UCSD-AML1 (cell line): ENCODE measurements at regions not wholly inside any gene's neighbourhood (a gene's known extent, or its start where the extent isn't known, plus 50 kb on each side); places are given as distances from the start of the nearest gene placed in this dataset.
"Not testable (repeated sequence)": the region's sequence is repeated elsewhere in the genome, so short reads cannot be mapped to it uniquely, and the experiment has no call there.

Experiments used
- DNase-seq: peaks from one replicate; lab custom pipeline; 2025; ENCODE audit not compliant: unreplicated experiment; lab: John Stamatoyannopoulos, UW

DNA sequence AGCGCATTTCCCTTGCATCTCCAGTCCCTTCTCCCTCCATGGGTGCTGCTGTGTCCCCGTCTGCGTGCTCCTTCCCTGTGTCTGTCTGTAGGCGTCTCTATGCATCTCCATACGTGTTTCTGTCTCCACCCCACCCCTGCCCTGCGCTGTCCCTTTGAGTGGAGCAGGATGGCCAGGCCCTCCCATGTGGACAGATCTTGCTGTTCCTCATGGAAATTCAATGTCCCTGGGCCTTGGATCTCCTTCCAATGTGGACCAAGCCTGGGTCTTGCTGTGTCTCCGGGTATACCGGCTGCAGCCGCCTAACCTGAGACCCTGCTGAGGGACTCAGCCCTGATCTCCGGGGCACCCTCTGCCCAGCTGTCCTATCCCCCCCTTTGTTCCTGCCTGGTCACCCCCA lies 172.7 kb downstream of the BMP7 start:
- DNase-seq, result no peak

DNA sequence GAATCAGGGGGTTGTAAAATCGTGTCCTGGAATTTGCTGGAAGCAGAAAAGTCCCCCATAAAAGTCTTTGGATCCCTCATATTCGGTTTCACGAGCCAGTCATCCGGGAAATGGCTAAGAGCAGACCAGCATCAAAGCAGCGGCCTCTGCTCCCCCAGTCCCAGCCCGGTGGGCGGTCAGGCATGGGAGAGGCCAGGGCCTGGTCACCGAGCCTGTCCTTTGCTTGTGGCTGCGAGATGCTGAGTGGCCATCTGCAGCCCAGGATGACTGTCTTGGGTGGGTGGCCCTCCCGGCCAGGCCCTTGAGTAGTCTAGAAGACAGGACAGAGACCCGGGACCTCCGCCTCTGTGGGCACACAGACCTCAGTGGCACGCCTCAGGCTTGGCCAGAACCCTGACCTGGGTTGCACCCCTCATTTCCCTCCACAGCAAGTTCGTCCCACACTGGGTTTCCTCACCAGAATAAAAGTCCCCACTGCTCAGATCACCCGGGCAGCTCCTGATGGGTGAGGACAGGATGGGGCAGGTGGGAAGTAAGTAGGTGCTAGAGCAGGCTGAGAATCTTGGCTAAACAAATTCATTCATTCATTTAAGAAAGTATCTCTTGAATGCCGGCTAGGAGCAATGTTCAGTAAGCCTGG lies 172.1 kb downstream of the BMP7 start:
- DNase-seq, result no peak

DNA sequence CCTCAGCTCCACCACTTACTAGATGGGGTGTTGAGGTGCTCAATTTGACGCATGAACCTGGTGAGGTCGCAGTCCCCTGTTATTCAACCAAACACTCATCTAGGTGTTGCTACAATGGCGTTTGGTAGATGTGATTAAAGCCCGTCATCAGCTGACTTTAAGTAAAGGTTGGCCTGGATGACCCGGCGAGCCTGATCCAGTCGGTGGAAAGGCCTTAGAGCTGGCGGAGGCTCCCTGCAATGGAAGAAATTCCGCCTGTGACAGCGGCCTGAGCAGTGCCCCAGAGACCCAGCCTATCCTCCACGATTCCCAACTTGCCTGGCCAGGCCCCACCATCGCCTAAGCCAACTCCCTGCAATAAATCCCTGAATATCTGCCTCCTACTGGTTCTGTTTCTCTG lies 171.4 kb downstream of the BMP7 start:
- no peak for DNase-seq

DNA sequence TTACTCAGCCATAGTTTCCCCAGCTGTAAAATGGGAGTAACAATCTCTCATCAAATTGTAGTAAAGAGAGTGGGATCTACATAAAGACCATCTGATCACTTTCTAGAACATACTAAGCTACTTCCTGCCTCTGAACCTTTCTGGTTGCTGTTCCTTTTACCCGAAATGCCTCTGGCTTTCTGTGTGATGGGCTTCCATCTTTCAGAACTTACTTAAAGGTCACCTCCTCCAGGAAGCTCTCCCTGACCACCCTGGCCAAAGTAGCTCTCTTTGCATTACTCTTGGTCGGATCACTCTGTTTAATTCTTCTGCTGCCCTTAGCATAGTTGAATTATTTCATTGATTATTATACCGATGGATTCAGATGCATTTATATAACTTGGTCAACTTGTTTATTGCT lies 171.0 kb downstream of the BMP7 start:
- DNase-seq, result no peak

DNA sequence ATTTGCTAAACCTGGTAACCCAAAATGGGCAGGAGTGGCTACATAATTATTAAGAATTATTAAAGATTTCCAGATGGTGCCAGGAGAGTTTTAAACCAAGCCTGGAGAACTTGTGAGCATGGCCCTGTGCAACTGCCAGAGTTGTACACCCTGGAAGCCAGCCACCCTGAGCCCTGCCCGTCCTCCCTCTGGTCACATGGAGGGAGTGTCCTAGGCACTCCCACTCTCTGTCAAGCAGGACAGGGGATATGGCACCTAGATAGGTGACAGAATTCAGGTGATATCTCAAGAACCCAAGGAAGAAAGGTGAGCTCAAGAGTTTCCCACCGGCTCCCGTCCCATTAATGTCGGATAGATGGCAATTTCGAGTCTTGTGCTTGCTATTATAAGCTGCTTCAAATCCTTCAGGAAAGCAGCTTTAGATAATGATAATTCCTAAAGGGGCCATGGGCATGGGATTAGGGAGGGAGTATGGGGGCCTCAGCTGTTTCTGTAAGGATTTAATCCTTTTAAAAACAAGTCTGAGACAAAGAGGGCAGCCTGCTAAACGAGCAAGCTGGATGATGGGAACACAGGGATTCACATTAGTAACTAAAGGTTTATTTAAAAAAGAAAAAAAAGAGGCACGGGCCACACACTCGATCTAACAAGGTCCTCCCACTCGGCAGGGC lies 169.1 kb downstream of the BMP7 start:
- DNase-seq, result no peak

DNA sequence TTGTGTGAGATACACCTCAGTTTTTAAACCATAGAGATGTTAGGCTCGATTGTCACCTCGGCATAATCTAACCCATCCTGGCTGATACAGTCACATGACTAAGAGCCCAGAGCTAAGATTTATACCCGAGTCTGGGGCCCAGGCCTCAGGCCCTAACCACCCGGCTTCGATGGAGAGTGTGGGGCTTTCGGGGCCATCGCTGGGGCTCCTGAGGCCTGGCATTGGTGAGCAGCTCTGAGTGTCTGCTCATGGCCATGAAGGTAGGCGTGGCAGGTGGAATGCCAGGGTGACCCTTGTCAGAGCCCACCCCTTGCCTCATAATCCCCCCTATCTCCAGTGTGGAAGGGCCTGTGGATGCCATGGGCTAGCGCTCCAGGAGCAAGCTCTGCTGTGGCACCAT lies 164.3 kb downstream of the BMP7 start:
- DNase-seq, result no peak

DNA sequence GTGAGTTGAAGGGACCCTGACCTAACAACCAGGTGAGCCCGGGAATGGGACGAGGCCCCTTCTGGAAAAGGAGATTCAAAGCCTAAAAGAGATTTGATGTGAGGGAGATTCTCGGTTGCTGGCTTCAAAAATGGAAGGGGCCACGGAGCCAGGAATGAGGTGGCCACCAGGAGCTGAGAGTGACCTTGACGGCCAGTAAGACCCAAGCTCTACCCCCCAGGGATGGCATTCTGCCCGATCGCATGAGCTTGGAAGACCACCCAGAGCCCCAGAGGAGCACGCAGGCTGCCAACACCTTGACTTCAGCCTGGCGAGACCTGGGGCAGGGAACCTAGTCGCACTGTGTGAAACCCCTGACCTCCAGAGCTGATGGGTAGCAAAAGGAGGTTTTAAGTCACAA lies 163.9 kb downstream of the BMP7 start:
- DNase-seq, result no peak

DNA sequence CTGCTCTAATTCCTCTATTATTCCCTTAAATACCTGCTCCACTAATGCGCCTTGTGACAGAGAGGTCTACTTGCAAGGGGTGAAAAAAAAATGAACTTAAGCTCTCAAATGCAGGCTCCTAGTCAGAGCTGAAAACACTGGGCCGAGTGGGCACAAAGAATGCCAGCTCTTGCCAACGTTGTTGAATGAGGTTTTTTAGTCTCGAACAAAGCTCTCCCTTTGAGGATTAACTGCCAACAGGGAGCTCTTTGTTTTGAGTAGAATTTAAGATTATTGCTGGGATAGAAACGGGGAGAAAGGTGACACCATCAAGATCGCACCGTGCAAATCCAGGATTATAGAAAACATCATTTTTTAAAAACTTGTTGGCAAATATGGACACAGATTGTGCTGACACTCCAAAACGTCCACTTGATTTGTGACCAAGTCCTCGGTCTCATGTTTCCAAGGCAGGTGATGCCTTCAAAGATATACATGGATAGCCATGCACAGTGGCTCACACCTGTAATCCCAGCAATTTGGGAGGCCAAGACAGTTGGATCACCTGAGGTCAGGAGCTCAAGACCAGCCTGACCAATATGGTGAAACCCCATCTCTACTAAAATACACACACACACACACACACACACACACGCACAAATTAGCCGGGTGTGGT lies 163.2 kb downstream of the BMP7 start:
- no peak for DNase-seq

DNA sequence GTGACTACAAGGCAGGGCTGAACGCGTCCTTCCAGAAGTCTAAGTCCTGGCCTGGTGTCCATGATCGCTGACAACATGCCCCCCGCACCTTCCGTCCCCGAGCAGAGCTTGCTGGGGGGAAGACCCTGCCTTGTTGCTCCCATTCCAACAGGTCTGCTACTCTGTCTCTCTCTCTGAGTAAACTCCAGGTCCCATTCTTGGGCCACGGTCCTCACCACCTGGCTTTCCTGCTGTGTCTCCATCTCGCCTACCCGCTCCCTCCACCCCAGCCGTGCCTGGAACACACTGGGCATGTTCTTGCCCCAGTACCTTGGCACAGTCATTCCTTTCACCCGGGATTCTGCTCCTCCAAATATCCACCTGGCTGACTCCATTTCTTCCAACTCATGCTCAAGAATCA lies 162.3 kb downstream of the BMP7 start:
- DNase-seq, result no peak

DNA sequence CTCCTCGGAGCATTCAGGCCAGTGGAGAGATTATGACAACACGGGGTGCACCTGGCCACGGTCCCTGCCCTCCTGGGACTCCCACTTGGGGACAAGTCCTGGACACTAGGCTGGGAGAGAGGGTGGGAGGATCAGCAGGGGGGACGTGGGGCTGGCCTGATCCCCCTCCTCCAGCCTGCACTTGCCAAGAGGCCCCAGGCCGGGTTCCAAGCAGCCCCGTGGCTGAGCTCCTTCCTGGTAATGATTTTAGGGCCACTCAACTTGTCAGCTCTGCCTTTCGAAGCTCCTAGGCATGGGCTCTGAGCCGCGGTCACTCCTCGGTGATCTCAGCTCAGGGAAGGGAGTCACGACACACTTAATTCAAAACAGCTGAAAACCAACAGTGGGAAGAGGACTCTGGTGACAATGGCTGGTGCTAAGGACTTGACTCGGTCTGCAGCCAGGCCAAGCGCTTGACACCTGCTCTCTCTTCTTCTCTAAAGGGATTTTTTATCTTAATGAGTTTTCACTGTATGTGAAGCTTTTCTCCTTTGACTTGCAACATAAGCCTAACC lies 161.7 kb downstream of the BMP7 start:
- no peak for DNase-seq

DNA sequence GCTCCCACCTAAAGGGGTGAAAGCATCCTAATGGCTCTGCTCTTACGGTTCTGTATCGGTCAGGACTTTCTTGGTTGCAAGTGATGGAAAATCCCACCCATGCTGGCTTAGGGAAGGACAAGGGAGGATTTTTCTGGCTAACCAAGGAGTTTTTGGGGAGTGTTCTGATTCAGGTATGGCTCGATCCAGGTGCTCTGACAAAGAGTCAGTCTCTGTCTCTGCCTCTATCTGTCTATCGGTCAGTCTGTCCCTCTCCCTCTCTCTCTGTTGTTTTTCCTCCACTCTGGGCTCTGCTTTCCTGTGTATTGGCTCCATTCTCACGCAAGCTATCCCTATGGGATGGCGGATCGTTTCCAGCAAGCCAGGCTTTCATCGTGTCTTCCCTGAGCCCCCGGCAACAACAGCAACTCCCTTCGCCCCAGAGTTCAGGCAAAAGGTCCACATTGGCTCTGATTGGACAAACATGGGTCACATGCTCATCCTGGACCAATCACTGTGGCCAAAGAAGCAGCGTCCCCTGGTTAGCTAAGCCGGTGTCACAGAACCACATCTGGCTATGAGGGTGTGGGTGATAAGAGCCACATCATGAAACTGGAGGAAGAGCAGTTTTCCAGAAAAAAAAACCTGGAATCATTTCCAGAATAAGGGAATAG lies 160.3 kb downstream of the BMP7 start:
- no peak for DNase-seq

DNA sequence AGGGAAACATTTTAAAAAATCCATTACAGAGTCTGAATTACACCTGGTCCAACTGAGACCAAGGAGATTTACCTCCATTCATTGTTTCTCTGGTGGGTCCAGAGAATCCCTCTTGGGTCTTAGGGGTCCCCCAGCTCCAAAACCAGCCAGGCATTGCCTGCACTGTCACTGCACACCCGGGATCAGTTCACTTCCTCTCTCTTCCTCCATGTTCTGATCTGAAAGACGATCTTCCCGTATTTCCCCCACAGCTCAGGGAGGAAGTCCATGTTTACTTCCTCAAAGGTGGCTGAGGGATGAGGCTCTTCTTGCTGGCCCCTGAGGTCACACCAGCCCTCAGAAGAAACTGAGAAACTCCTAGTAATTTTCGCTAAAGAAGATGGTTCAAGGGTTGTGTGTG lies 159.7 kb downstream of the BMP7 start:
- DNase-seq, result no peak

DNA sequence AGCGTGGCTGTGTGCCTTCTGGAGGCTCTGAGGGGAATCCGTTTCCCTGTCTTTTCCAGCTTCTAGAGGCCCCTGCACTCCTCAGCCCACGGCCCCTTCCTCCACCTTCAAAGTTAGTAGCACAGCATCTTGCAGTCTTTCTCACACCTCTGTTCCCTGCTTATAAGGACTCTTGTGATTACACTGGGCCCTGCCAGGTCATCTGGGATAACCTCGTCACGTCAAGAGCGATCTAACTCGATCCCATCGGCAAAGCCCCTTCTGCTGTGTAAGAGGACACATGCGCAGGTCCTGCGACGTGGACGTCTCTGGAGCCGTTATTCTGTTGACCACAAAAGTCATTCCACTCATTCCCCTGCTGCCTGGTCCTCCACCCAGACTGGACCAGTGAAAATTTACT lies 159.2 kb downstream of the BMP7 start:
- DNase-seq, result no peak

DNA sequence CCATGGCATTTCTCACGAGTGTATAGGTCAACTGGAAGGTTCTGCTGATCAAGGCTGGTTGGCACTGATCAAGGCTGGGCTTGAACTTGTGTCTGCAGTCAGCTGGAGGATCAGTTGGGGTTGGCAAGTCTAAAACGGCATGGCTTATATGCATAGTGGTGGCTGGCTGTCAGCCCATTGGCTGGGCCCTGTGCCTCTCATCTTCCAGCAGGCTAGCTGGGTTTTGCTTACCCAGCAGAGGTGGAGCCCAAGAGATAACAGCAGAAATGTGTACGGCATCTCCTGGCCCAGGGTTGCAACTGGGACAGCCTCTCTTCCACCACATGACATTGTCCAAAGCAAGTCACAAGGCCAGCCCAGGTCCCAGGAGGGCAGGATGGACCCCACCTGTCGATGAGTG lies 158.2 kb downstream of the BMP7 start:
- DNase-seq, result no peak

DNA sequence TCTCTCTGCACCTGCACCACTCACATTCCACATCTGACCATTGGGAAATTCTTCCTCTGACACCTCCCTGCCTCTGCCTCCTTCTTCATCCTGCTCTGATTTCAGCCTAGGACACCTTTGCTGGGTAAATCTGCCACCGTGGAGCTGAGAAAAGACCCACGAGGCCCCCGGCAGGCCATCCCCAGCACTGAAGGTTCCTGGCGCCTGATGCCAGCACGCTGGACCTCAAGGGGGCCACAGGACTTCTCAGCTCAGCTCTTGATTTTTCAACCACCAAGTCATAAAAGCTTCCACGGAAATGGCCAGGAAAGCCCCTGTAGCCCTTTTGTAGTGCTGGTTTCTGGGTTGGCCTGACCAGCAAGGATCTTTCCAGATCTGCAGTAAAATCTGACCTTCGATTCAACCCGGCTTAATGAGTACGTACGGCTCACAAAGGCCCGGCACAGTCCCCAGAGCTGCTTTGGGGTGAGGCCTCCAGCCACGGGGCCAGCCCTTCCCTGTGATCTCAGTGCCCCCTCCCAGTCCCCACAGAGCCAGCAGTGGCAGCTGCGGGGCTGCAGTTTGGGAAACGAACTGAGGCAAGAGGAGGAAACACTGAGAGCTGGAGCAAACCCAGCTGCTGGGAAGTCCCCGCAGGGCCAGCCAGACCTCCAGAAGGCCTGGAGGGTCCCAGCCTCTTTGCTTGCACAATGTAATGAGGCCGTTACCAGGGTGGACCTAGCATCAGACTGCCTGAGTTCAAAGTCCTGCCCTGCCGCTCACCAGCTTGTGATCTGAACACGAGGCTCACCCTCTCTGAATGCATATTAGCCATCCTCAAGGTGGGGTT lies 157.5 kb downstream of the BMP7 start:
- DNase-seq, result no peak

DNA sequence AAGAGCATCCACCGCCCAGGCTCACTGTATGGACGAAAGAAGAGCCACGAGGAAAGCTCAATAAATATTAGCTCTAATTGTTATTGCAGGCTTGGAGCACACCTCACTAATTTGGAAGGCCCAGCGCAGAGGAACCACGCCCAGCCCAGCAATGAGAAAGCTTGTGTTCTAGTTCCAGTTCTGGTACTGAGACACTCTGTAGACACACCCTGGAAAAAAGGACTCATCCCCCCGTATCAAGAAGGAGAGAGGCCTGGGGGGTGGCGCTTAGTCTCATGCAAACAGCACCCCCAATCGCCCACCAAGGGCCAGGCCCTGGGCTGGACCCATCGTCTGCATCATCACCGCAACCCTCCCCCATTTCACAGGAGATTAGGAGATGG lies 156.9 kb downstream of the BMP7 start:
- DNase-seq, result no peak

DNA sequence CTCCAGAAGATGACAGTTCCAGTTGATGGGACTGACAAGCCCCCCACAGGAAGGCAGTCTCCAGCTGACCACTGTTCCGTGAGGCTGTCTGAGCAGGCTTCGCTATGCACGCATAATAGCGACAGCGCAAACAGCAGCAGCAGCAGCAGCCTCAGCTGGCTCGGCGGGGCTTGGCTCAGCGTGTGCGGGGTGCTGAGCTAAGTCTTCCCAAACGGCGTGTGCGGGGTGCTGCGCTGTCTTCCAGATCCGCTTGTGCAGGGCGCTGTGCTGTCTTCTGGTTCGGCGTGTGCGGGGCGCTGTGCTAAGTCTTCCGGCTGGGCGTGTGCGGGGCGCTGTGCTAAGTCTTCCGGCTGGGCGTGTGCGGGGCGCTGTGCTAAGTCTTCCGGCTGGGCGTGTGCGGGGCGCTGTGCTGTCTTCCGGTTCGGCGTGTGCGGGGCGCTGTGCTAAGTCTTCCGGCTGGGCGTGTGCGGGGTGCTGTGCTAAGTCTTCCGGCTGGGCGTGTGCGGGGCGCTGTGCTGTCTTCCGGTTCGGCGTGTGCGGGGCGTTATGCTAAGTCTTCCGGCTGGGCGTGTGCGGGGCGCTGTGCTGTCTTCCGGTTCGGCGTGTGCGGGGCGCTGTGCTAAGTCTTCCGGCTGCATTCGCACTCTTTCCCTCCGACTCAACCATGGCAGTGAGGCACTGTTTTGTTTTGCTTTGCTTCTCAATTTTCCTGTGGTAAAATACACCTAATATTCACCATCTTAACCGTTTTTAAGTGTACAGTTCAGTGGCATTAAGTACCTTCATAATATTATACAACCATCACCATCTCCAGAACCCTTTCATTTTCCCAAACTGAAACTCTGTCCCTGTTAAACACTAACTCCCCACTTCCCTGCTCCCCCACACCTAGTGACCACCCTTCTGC lies 156.1 kb downstream of the BMP7 start:
- not testable (repeated sequence) for DNase-seq

DNA sequence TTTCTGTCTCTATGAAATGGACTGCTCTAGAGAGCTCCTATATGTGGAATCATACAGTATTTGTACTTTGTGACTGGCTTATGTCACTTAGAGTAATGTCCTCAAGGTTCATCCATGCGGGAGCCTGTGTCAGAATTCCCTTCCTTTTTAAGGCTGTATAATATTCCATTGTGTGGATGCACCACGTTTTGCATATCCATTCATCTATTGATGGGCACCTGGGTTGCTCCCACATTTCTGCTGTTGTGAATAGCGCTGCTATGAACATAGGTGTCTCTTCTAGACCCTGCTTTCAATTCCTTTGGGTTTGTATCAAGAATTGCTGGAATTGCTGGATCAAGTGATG lies 155.4 kb downstream of the BMP7 start:
- DNase-seq, result no peak

DNA sequence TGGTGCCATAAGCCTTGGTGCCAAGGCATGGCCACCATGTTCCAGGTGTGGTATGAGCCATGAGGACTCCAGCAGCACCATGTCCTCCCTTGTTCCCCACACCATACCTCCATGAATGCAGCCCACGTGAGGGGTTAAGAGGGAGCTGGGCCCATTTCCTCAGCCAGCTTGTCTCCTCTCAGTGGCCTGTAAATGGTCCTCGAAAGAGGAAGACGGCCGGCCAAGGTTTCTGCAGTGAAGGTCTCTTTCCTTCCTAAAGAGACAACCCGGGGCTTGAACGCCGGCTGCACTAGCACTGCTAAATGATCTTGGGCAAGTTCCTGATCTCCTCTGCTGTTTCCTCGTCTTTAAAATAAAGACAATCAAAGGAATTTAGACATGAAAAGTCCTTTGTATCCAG lies 154.0 kb downstream of the BMP7 start:
- DNase-seq, result no peak
